ENCODE measurements at regions not wholly inside any gene's neighbourhood (a gene's known extent, or its start where the extent isn't known, plus 50 kb on each side); places are given as distances from the start of the nearest gene placed in this dataset.

DNA sequence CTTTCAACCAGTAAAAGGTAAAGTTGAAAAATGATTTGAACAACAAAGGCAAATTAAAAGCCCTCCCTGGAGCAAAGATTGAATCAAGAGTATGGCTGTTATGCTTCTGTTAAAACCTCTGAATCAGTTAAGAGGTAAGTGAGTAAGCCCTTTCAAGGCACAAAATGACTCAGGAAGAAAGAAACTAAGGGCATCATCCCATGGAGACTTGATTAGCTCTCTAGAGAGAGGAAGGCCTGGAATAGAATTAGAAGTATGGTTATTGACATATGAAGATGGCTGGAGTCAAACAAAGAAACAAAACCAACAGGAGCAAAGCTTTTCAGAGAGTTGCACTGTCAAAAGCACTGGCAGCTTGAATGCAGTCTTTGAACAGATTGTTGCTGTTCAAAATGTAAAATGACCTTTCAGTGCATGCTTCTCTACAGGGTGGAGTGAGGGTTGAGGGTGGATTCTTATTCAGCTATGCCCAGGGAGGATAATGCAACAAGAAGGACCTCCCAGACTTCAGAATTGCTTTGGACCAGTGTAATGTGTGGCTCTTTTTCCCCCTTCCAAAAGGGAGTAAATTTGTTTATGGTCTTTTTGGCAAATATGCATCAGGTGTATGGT, 365.5 kb downstream of the GBA3 start:
- TF ChIP-seq CHD1 (IDR thresholded peaks at IDR 0.05; ENCODE audit: low read length): no peak
- TF ChIP-seq, protein P1, sequence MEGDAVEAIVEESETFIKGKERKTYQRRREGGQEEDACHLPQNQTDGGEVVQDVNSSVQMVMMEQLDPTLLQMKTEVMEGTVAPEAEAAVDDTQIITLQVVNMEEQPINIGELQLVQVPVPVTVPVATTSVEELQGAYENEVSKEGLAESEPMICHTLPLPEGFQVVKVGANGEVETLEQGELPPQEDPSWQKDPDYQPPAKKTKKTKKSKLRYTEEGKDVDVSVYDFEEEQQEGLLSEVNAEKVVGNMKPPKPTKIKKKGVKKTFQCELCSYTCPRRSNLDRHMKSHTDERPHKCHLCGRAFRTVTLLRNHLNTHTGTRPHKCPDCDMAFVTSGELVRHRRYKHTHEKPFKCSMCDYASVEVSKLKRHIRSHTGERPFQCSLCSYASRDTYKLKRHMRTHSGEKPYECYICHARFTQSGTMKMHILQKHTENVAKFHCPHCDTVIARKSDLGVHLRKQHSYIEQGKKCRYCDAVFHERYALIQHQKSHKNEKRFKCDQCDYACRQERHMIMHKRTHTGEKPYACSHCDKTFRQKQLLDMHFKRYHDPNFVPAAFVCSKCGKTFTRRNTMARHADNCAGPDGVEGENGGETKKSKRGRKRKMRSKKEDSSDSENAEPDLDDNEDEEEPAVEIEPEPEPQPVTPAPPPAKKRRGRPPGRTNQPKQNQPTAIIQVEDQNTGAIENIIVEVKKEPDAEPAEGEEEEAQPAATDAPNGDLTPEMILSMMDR (IDR thresholded peaks at IDR 0.05 in 2 of 3, conservative IDR thresholded peaks at IDR 0.05 in 1 of 3; ENCODE audit: insufficient read depth in 2 of 3, low read depth in 1 of 3, low read length in 3 of 3): no peak
- no peak for TF ChIP-seq XRCC5 (IDR thresholded peaks at IDR 0.05; ENCODE audit: low read depth, low read length)
- TF ChIP-seq, protein P2, sequence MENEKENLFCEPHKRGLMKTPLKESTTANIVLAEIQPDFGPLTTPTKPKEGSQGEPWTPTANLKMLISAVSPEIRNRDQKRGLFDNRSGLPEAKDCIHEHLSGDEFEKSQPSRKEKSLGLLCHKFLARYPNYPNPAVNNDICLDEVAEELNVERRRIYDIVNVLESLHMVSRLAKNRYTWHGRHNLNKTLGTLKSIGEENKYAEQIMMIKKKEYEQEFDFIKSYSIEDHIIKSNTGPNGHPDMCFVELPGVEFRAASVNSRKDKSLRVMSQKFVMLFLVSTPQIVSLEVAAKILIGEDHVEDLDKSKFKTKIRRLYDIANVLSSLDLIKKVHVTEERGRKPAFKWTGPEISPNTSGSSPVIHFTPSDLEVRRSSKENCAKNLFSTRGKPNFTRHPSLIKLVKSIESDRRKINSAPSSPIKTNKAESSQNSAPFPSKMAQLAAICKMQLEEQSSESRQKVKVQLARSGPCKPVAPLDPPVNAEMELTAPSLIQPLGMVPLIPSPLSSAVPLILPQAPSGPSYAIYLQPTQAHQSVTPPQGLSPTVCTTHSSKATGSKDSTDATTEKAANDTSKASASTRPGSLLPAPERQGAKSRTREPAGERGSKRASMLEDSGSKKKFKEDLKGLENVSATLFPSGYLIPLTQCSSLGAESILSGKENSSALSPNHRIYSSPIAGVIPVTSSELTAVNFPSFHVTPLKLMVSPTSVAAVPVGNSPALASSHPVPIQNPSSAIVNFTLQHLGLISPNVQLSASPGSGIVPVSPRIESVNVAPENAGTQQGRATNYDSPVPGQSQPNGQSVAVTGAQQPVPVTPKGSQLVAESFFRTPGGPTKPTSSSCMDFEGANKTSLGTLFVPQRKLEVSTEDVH (IDR thresholded peaks at IDR 0.05; ENCODE audit: low read depth, partially characterized antibody): no peak
- no peak for TF ChIP-seq ETV6 (IDR thresholded peaks at IDR 0.05; ENCODE audit: borderline replicate concordance in 1 of 2, low read depth in 2 of 2, low read length in 1 of 2)
- TF ChIP-seq ETV6 (CRISPR knock-in tag; IDR thresholded peaks at IDR 0.05; ENCODE audit: borderline replicate concordance): no peak
- no peak for TF ChIP-seq GATA2 (CRISPR knock-in tag; IDR thresholded peaks at IDR 0.05)
- no peak for TF ChIP-seq POLR2A (conservative IDR thresholded peaks at IDR 0.05)
- no peak for TF ChIP-seq MAZ (CRISPR knock-in tag; conservative IDR thresholded peaks at IDR 0.05 in 1 of 2, IDR thresholded peaks at IDR 0.05 in 1 of 2)
- TF ChIP-seq HMG20B (CRISPR knock-in tag; IDR thresholded peaks at IDR 0.05): no peak
- TF ChIP-seq, protein P3, sequence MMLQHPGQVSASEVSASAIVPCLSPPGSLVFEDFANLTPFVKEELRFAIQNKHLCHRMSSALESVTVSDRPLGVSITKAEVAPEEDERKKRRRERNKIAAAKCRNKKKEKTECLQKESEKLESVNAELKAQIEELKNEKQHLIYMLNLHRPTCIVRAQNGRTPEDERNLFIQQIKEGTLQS (IDR thresholded peaks at IDR 0.05): no peak
- TF ChIP-seq, protein P3 (CRISPR knock-in tag; conservative IDR thresholded peaks at IDR 0.05): no peak
- TF ChIP-seq PRPF4 (IDR thresholded peaks at IDR 0.05; ENCODE audit: insufficient read depth, low read depth, low read length, poor library complexity, severe bottlenecking): no peak
- TF ChIP-seq BCL6 (CRISPR knock-in tag; IDR thresholded peaks at IDR 0.05): no peak
- TF ChIP-seq RAD21 (CRISPR knock-in tag; conservative IDR thresholded peaks at IDR 0.05 in 1 of 2, IDR thresholded peaks at IDR 0.05 in 1 of 2): no peak
- TF ChIP-seq, protein P4, sequence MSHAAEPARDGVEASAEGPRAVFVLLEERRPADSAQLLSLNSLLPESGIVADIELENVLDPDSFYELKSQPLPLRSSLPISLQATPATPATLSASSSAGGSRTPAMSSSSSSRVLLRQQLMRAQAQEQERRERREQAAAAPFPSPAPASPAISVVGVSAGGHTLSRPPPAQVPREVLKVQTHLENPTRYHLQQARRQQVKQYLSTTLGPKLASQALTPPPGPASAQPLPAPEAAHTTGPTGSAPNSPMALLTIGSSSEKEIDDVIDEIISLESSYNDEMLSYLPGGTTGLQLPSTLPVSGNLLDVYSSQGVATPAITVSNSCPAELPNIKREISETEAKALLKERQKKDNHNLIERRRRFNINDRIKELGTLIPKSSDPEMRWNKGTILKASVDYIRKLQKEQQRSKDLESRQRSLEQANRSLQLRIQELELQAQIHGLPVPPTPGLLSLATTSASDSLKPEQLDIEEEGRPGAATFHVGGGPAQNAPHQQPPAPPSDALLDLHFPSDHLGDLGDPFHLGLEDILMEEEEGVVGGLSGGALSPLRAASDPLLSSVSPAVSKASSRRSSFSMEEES (CRISPR knock-in tag; IDR thresholded peaks at IDR 0.05): no peak

Measured in K562 (cell line).